Astrocyte (in vitro differentiated cells and primary cell): ENCODE measurements at regions not wholly inside any gene's neighbourhood (a gene's known extent, or its start where the extent isn't known, plus 50 kb on each side); places are given as distances from the start of the nearest gene placed in this dataset.

Experiments
- CTCF ChIP-seq: IDR thresholded peaks from 2 replicates; pipeline ENCODE4 v1.5.1; 2011; ENCODE audit warnings: low read depth, mild to moderate bottlenecking, inconsistent platforms, low read length, moderate library complexity; ENCODE audit not compliant: insufficient read depth
- EZH2 ChIP-seq: IDR thresholded peaks from 2 replicates; pipeline ENCODE4 v1.6.1; 2012; ENCODE audit warnings: mild to moderate bottlenecking, low read length, inconsistent platforms; ENCODE audit not compliant: insufficient read depth

DNA sequence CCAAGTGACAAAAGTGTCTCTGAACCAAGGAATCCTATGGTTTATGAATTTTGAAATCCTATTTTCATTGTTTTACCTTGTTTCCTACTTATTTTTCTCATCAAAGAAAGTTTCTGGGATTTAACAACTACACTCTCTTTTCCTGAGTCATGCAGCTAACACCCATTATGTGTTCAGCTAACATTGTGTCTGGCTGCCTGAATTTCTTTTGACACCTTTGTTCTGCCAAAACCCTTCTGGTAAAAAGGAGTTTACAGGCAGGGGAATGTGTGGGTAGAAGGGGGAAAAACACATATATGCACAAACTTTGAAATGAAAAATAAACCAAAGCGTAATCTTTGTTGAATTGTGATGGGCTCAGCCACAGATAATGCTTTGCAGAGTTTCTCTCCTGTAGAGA lies 146.2 kb downstream of the COX7C start:
- TF ChIP-seq CTCF, result no peak
- TF ChIP-seq EZH2, result no peak
